IMR-90 (cell line): ENCODE measurements at regions not wholly inside any gene's neighbourhood (a gene's known extent, or its start where the extent isn't known, plus 50 kb on each side); places are given as distances from the start of the nearest gene placed in this dataset.

ENCODE experiments used
- ATAC-seq: fragments of 200-7000 bp; cut with Tn5 transposase; 2 replicates; pipeline ENCODE4 v1.9.1; 2020; ENCODE audit warnings: low read depth, mild to moderate bottlenecking, moderate library complexity
- BruUV-seq: library from RNA; stranded (reverse); fragments of 400-500 nt; replicated peaks from 2 replicates; lab custom pipeline; 2021; lab: Mats Ljungman, UMichigan
- CTCF ChIA-PET: fragments of 300-600 bp; formaldehyde crosslinking; extraction: SDS; loops from one replicate; lab custom pipeline; 2021; ENCODE audit warnings: antibody characterized with exemption; lab: Yijun Ruan, JAX
- POLR2A ChIA-PET: fragments of 300-600 bp; sonication (Branson Sonifier 250); formaldehyde crosslinking; loops from one replicate; lab custom pipeline; 2022; ENCODE audit warnings: antibody characterized with exemption; ENCODE audit not compliant: unreplicated experiment; lab: Charles Lee
- DNase-seq: peaks from one replicate; pipeline ENCODE4 v3.0.0; 2013
- H2AFZ ChIP-seq: replicated peaks from 2 replicates; pipeline ENCODE3; 2013; ENCODE audit warnings: low read length, mild to moderate bottlenecking; ENCODE audit not compliant: poor library complexity
- H2AK5ac ChIP-seq: 2 replicates; pipeline ENCODE4 v1.6.1; 2013; ENCODE audit warnings: low read depth, low read length, inconsistent platforms
- H2AK9ac ChIP-seq: replicated peaks from 2 replicates; pipeline ENCODE3; 2013; ENCODE audit warnings: mild to moderate bottlenecking, low read depth, low read length, moderate library complexity; ENCODE audit not compliant: poor library complexity
- H2BK120ac ChIP-seq: 2 replicates; pipeline ENCODE4 v1.6.1; 2013; ENCODE audit warnings: low read depth, low read length, inconsistent platforms
- H2BK15ac ChIP-seq: 3 replicates; pipeline ENCODE4 v1.6.1; 2013; ENCODE audit warnings: low read depth, low read length, inconsistent platforms
- H2BK20ac ChIP-seq: 2 replicates; pipeline ENCODE4 v1.6.1; 2013; ENCODE audit warnings: low read depth, mild to moderate bottlenecking, inconsistent platforms, low read length, moderate library complexity
- H2BK5ac ChIP-seq: 2 replicates; pipeline ENCODE4 v1.6.1; 2013; ENCODE audit warnings: mild to moderate bottlenecking, low read depth, low read length, inconsistent platforms; ENCODE audit not compliant: poor library complexity, severe bottlenecking
- H3K14ac ChIP-seq: replicated peaks from 2 replicates; pipeline ENCODE4 v1.6.1; 2013; ENCODE audit warnings: low read depth, low read length, inconsistent platforms
- H3K18ac ChIP-seq: 2 replicates; pipeline ENCODE4 v1.6.1; 2013; ENCODE audit warnings: low read depth, low read length, control low read depth
- H3K23ac ChIP-seq: 2 replicates; pipeline ENCODE4 v1.6.1; 2013; ENCODE audit warnings: low read depth, low read length, inconsistent platforms
- H3K27ac ChIP-seq: 2 replicates; pipeline ENCODE4 v1.5.1; 2013; ENCODE audit warnings: mild to moderate bottlenecking, control low read depth, low read length; ENCODE audit not compliant: insufficient read depth
- H3K27me3 ChIP-seq: 2 replicates; pipeline ENCODE4 v1.6.1; 2013; ENCODE audit warnings: low read length; ENCODE audit not compliant: control insufficient read depth, insufficient read depth
- H3K36me3 ChIP-seq: 2 replicates; pipeline ENCODE4 v1.6.1; 2013; ENCODE audit warnings: low read length, mixed read lengths; ENCODE audit not compliant: control insufficient read depth, insufficient read depth
- H3K4ac ChIP-seq: 2 replicates; pipeline ENCODE4 v1.6.1; 2013; ENCODE audit warnings: low read depth, low read length, inconsistent platforms
- H3K4me1 ChIP-seq: 2 replicates; pipeline ENCODE4 v1.6.1; 2013; ENCODE audit warnings: low read length, mixed read lengths; ENCODE audit not compliant: control insufficient read depth, insufficient read depth
- H3K4me2 ChIP-seq: 2 replicates; pipeline ENCODE4 v1.6.1; 2013; ENCODE audit warnings: low read depth, mild to moderate bottlenecking, control low read depth, low read length, moderate library complexity
- H3K4me3 ChIP-seq: 2 replicates; pipeline ENCODE4 v1.5.1; 2013; ENCODE audit warnings: low read depth, mild to moderate bottlenecking, control low read depth, low read length, moderate library complexity; ENCODE audit not compliant: insufficient read depth
- H3K56ac ChIP-seq: 2 replicates; pipeline ENCODE4 v1.6.1; 2013; ENCODE audit warnings: low read length, inconsistent platforms; ENCODE audit not compliant: insufficient read depth; ENCODE audit errors: extremely low read depth
- H3K79me1 ChIP-seq, 2 experiments: 2 replicates each; pipeline ENCODE4 v1.6.1; 2013; ENCODE audit warnings: low read length in 2 of 2, inconsistent platforms in 1 of 2, low read depth in 1 of 2
- H3K9ac ChIP-seq: 2 replicates; pipeline ENCODE4 v1.6.1; 2013; ENCODE audit warnings: low read depth, low read length, control low read depth
- H3K9me1 ChIP-seq: 2 replicates; pipeline ENCODE4 v1.6.1; 2013; ENCODE audit warnings: low read length, inconsistent platforms; ENCODE audit not compliant: insufficient read depth
- H3K9me3 ChIP-seq: 2 replicates; pipeline ENCODE4 v1.6.1; 2013; ENCODE audit warnings: low read length; ENCODE audit not compliant: control insufficient read depth, insufficient read depth
- H4K20me1 ChIP-seq: 2 replicates; pipeline ENCODE4 v1.6.1; 2013; ENCODE audit warnings: low read length, inconsistent platforms; ENCODE audit not compliant: insufficient read depth
- H4K5ac ChIP-seq: 2 replicates; pipeline ENCODE4 v1.6.1; 2013; ENCODE audit warnings: mild to moderate bottlenecking, low read depth, low read length, control low read depth
- H4K8ac ChIP-seq, 2 experiments: 2 replicates each; pipeline ENCODE4 v1.6.1; 2013; ENCODE audit warnings: low read depth in 2 of 2, low read length in 2 of 2, control low read depth in 1 of 2, inconsistent platforms in 1 of 2
- H4K91ac ChIP-seq: 2 replicates; pipeline ENCODE4 v1.6.1; 2013; ENCODE audit warnings: low read depth, low read length, inconsistent platforms; ENCODE audit not compliant: insufficient read depth
- CEBPB ChIP-seq: IDR thresholded peaks from 2 replicates; pipeline ENCODE4 v1.6.1; 2012; ENCODE audit warnings: low read depth, low read length, improper control_type of control experiment
- CHD1 ChIP-seq: IDR thresholded peaks from 2 replicates; pipeline ENCODE4 v1.6.1; 2012; ENCODE audit warnings: low read depth, low read length, improper control_type of control experiment
- CTCF ChIP-seq: conservative IDR thresholded peaks from 2 replicates; pipeline ENCODE4 v1.5.1; 2012; ENCODE audit warnings: mild to moderate bottlenecking, low read depth, low read length, improper control_type of control experiment
- FOS ChIP-seq: fragments of 150-350 bp; IDR thresholded peaks from 2 replicates; pipeline ENCODE4 v1.6.1; 2016; ENCODE audit warnings: low read depth, low read length
- MAFK ChIP-seq: IDR thresholded peaks from 2 replicates; pipeline ENCODE4 v1.6.1; 2012; ENCODE audit warnings: low read depth, low read length, improper control_type of control experiment
- MAZ ChIP-seq: IDR thresholded peaks from 2 replicates; pipeline ENCODE4 v1.6.1; 2012; ENCODE audit warnings: low read depth, mild to moderate bottlenecking, low read length, improper control_type of control experiment, moderate library complexity, borderline replicate concordance
- MXI1 ChIP-seq: IDR thresholded peaks from 2 replicates; pipeline ENCODE4 v1.6.1; 2012; ENCODE audit warnings: low read depth, mild to moderate bottlenecking, low read length, moderate library complexity, borderline replicate concordance
- NFE2L2 ChIP-seq: fragments of 150-350 bp; IDR thresholded peaks from 2 replicates; pipeline ENCODE4 v1.6.1; 2016; ENCODE audit warnings: low read depth, mild to moderate bottlenecking, low read length
- POLR2A ChIP-seq: IDR thresholded peaks from 2 replicates; pipeline ENCODE4 v1.6.1; 2012; ENCODE audit warnings: mild to moderate bottlenecking, low read depth, low read length
- RAD21 ChIP-seq: IDR thresholded peaks from 2 replicates; pipeline ENCODE4 v1.6.1; 2012; ENCODE audit warnings: low read length, improper control_type of control experiment
- RCOR1 ChIP-seq: IDR thresholded peaks from 2 replicates; pipeline ENCODE4 v1.6.1; 2012; ENCODE audit warnings: mild to moderate bottlenecking, low read length, improper control_type of control experiment; ENCODE audit not compliant: insufficient replicate concordance
- RFX5 ChIP-seq: IDR thresholded peaks from 2 replicates; pipeline ENCODE4 v1.8.0; 2012; ENCODE audit warnings: low read depth, mild to moderate bottlenecking, low read length, moderate library complexity
- SMC3 ChIP-seq: fragments of 150-350 bp; IDR thresholded peaks from 2 replicates; pipeline ENCODE4 v1.6.1; 2016; ENCODE audit warnings: low read depth, mild to moderate bottlenecking, antibody characterized with exemption, low read length, moderate library complexity
- USF2 ChIP-seq: fragments of 150-350 bp; IDR thresholded peaks from 2 replicates; pipeline ENCODE4 v1.6.1; 2017; ENCODE audit warnings: mild to moderate bottlenecking, antibody characterized with exemption, low read length, low read depth
- WGBS, 2 experiments: methylation state at CpG; one replicate each; pipeline versions ENCODE4 v1.1.5 to v1.1.7; 2013; ENCODE audit warnings: missing lambda C conversion rate in 2 of 2; ENCODE audit not compliant: insufficient read length in 1 of 2; ENCODE audit errors: extremely low coverage in 2 of 2; 5-methylcytosine and 5-hydroxymethylcytosine counted together
- dilution Hi-C: fragments of 300-500 bp; cut with HindIII; formaldehyde crosslinking; loops from one replicate; pipeline ENCODE4 v1.14.3; 2018; ENCODE audit warnings: low sequenced_read_pairs; ENCODE audit not compliant: unreplicated experiment
- in situ Hi-C: fragments of 300-500 bp; cut with MboI; formaldehyde crosslinking; loops from 3 replicates; pipeline ENCODE4 v1.14.3; 2019; ENCODE audit warnings: low sequenced_read_pairs, inconsistent platforms, mixed read lengths
- intact Hi-C: fragments of 100-400 bp; cut with micrococcal nuclease; formaldehyde crosslinking; loops from 2 replicates; pipeline ENCODE4 v1.10.0; 2022
- TF ChIP-seq, protein P1 (sequence below): fragments of 150-350 bp; IDR thresholded peaks from 2 replicates; pipeline ENCODE4 v1.6.1; 2016; ENCODE audit warnings: low read depth, mild to moderate bottlenecking, low read length, moderate library complexity, borderline replicate concordance

GRCh38 chr5:61273279-61273975 lies 58.6 kb upstream of the ZSWIM6 start:
- H2BK20ac ChIP-seq, result peak overlapping the region; percentile 50
- H2AK5ac ChIP-seq, result peak overlapping the region; percentile 37
- H2BK5ac ChIP-seq, result no peak overlapping the region
- H4K20me1 ChIP-seq, result no peaks in the 10 kb centered on the region
- no TSS peak for BruUV-seq
- in situ Hi-C loops (no loop called here), intact Hi-C loops (loop anchor here (10.0 kb wide), 1 partner anchor 131 kb away; no protein-coding TSS in a partner anchor), dilution Hi-C loops (no loop called here)
- no peak overlapping the region for H2AFZ ChIP-seq
- 0 out of 2 replicates have a peak overlapping the region, but pooled peaks have one; percentile 32 for H4K91ac ChIP-seq
- H2AK9ac ChIP-seq, result no peak overlapping the region
- peak overlapping the region; percentile 44; the same call in 1 of the 2 replicates for H3K4ac ChIP-seq
- H3K9me1 ChIP-seq, result peaks cover 22% of the 10 kb centered on the region
- no peak overlapping the region for H3K4me3 ChIP-seq
- no peak overlapping the region for H3K9ac ChIP-seq
- H4K8ac ChIP-seq, result no peak overlapping the region; a peak in 1 of 4 replicates
- H3K4me2 ChIP-seq, result no peak overlapping the region
- no peak for DNase-seq
- peak overlapping the region; percentile 39; the same call in 1 of the 2 replicates for H3K14ac ChIP-seq
- H3K27me3 ChIP-seq, result no peaks in the 10 kb centered on the region
- ChIA-PET CTCF (no interaction called here), POLR2A (no interaction called here)
- H3K4me1 ChIP-seq, result peaks cover 25% of the 10 kb centered on the region
- no peaks in the 10 kb centered on the region for H3K9me3 ChIP-seq
- WGBS, 2 experiments, result 100% methylated on average over 1 of the region's 1 CpG; no CpG with 5 or more reads in 1 of the 2 experiments
- H3K79me1 ChIP-seq, result peaks cover 0 to 22% of the 10 kb centered on the region in 2 experiments; a peak in 2 of 4 replicates
- peak overlapping the region; percentile 37; the same call in 1 of the 2 replicates for H3K23ac ChIP-seq
- H3K18ac ChIP-seq, result peak overlapping the region; percentile 53; the same call in 1 of the 2 replicates
- peak overlapping the region; percentile 20; the same call in 1 of the 3 replicates for H2BK15ac ChIP-seq
- no peak overlapping the region for H4K5ac ChIP-seq
- peak overlapping the region; percentile 20; the same call in 1 of the 2 replicates for H2BK120ac ChIP-seq
- peak overlapping the region; percentile 60; the same call in 1 of the 2 replicates for H3K27ac ChIP-seq
- H3K36me3 ChIP-seq, result no peaks in the 10 kb centered on the region
- ATAC-seq, result no peak
- no peak overlapping the region for H3K56ac ChIP-seq
- TF ChIP-seq RFX5, result no peak
- no peak for TF ChIP-seq MXI1
- no peak for TF ChIP-seq NFE2L2
- TF ChIP-seq CTCF, result no peak
- no peak for TF ChIP-seq MAFK
- TF ChIP-seq CHD1, result no peak
- no peak for TF ChIP-seq MAZ
- TF ChIP-seq, protein P1, sequence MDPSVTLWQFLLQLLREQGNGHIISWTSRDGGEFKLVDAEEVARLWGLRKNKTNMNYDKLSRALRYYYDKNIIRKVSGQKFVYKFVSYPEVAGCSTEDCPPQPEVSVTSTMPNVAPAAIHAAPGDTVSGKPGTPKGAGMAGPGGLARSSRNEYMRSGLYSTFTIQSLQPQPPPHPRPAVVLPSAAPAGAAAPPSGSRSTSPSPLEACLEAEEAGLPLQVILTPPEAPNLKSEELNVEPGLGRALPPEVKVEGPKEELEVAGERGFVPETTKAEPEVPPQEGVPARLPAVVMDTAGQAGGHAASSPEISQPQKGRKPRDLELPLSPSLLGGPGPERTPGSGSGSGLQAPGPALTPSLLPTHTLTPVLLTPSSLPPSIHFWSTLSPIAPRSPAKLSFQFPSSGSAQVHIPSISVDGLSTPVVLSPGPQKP, result no peak
- no peak for TF ChIP-seq SMC3
- no peak for TF ChIP-seq FOS
- TF ChIP-seq CEBPB, result no peak
- no peak for TF ChIP-seq RCOR1
- no peak for TF ChIP-seq POLR2A
- no peak for TF ChIP-seq RAD21
- TF ChIP-seq USF2, result no peak
